Karpas-422 (cell line): ENCODE measurements at regions not wholly inside any gene's neighbourhood (a gene's known extent, or its start where the extent isn't known, plus 50 kb on each side); places are given as distances from the start of the nearest gene placed in this dataset.

Experiments
- DNase-seq: peaks from one replicate; pipeline ENCODE4 v3.0.0-alpha.2; 2015
- H2AFZ ChIP-seq: fragments of 200-600 bp; sonication (generic); 2 replicates; pipeline ENCODE4 v1.6.1; 2014; ENCODE audit warnings: antibody characterized with exemption, low read length, mixed read lengths
- H3K27ac ChIP-seq: fragments of 200-600 bp; sonication (generic); 2 replicates; pipeline ENCODE4 v1.5.1; 2014; ENCODE audit warnings: mild to moderate bottlenecking, low read length, moderate library complexity
- H3K27me3 ChIP-seq: fragments of 200-600 bp; sonication (generic); 2 replicates; pipeline ENCODE4 v1.6.1; 2014; ENCODE audit warnings: low read length, mixed read lengths
- H3K36me3 ChIP-seq: fragments of 200-600 bp; sonication (generic); 2 replicates; pipeline ENCODE4 v1.6.1; 2014; ENCODE audit warnings: low read length, mixed read lengths; ENCODE audit not compliant: insufficient read depth
- H3K4me1 ChIP-seq: fragments of 200-600 bp; sonication (generic); 2 replicates; pipeline ENCODE4 v1.6.1; 2014; ENCODE audit warnings: mild to moderate bottlenecking, low read length, mixed read lengths
- H3K4me2 ChIP-seq: fragments of 200-600 bp; sonication (generic); 2 replicates; pipeline ENCODE4 v1.6.1; 2014; ENCODE audit warnings: low read length, low read depth, mild to moderate bottlenecking; ENCODE audit not compliant: poor library complexity, severe bottlenecking
- H3K4me3 ChIP-seq: fragments of 200-600 bp; sonication (generic); 2 replicates; pipeline ENCODE4 v1.5.1; 2014; ENCODE audit warnings: mild to moderate bottlenecking, antibody characterized with exemption, low read length, mixed read lengths
- H3K79me2 ChIP-seq: fragments of 200-600 bp; sonication (generic); 2 replicates; pipeline ENCODE4 v1.6.1; 2014; ENCODE audit warnings: mild to moderate bottlenecking, low read length, mixed read lengths
- H3K9ac ChIP-seq: fragments of 200-600 bp; sonication (generic); 2 replicates; pipeline ENCODE4 v1.6.0; 2014; ENCODE audit warnings: low read length
- H3K9me2 ChIP-seq: fragments of 200-600 bp; sonication (generic), shearing (Covaris generic); replicated peaks from 2 replicates; pipeline ENCODE4 v1.6.0; 2014; ENCODE audit warnings: mild to moderate bottlenecking, low read length, moderate library complexity; ENCODE audit not compliant: insufficient read depth
- H3K9me3 ChIP-seq: fragments of 300-700, 200-600 bp; sonication (generic); 2 replicates; pipeline ENCODE4 v1.6.1; 2014; ENCODE audit warnings: low read length, mixed read lengths
- H4K20me1 ChIP-seq: fragments of 200-600 bp; sonication (generic); 2 replicates; pipeline ENCODE4 v1.6.1; 2014; ENCODE audit warnings: mild to moderate bottlenecking, antibody characterized with exemption, low read length, low read depth; ENCODE audit not compliant: insufficient read depth

DNA sequence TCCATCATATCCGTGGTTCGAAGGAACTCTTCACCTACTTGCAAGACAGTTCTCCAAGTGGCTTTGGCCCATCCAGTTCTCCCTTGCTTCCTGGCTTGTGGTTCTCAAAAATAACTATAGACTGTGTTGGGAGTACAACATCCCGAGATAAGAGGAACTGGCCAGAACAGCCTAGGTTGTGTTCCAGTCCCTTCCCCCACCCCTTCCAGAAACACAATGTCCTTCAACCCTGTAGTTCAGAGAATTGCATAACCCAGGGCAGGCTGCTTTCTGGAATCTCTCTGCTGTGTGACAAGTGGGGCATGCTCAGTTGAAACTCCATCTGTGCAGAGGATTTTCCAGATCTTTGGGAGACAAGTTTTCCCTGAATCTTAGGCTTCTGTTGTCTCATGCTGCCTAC is 206.5 kb downstream of the PCDH10 start:
- peaks cover 4% of the 10 kb centered on the region for H3K9me3 ChIP-seq
- H3K27ac ChIP-seq = no peak overlapping the region
- H3K79me2 ChIP-seq = no peaks in the 10 kb centered on the region
- H3K9me2 ChIP-seq = no peaks in the 10 kb centered on the region
- no peak for DNase-seq
- H3K36me3 ChIP-seq = no peaks in the 10 kb centered on the region
- H4K20me1 ChIP-seq = no peaks in the 10 kb centered on the region
- H3K27me3 ChIP-seq = no peaks in the 10 kb centered on the region
- no peak overlapping the region for H3K4me2 ChIP-seq
- 0 out of 2 replicates have a peak overlapping the region, but pooled peaks have one; percentile 54 for H2AFZ ChIP-seq
- H3K4me3 ChIP-seq = no peak overlapping the region
- no peak overlapping the region for H3K9ac ChIP-seq
- no peaks in the 10 kb centered on the region for H3K4me1 ChIP-seq

DNA sequence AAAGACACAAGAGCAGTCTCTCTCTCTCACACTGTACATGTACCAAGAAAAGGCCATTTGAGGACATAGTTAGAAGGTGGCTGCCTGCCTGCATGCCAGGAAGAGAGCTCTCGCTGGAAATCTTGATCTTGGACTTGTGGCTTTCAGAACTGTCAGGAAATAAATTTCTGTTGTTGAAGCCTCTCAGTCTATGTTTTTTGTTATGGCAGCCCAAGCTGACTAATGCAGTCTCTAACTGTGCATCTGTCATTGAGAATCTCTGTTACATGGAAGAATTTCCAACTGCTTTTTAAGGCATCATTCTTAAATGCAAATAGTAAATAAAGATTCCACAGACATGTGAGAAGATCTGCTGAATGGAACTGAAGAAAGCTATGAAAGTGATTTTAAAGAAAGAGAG is 198.3 kb downstream of the PCDH10 start:
- no peaks in the 10 kb centered on the region for H3K36me3 ChIP-seq
- H3K9ac ChIP-seq = no peak overlapping the region
- no peak overlapping the region for H3K4me3 ChIP-seq
- no peaks in the 10 kb centered on the region for H4K20me1 ChIP-seq
- no peaks in the 10 kb centered on the region for H3K79me2 ChIP-seq
- H3K9me3 ChIP-seq = no peaks in the 10 kb centered on the region
- no peaks in the 10 kb centered on the region for H3K4me1 ChIP-seq
- H3K9me2 ChIP-seq = no peaks in the 10 kb centered on the region
- H3K27me3 ChIP-seq = no peaks in the 10 kb centered on the region
- no peak overlapping the region for H3K4me2 ChIP-seq
- no peak for DNase-seq
- no peak overlapping the region for H3K27ac ChIP-seq
- H2AFZ ChIP-seq = 0 out of 2 replicates have a peak overlapping the region, but pooled peaks have one; percentile 64

DNA sequence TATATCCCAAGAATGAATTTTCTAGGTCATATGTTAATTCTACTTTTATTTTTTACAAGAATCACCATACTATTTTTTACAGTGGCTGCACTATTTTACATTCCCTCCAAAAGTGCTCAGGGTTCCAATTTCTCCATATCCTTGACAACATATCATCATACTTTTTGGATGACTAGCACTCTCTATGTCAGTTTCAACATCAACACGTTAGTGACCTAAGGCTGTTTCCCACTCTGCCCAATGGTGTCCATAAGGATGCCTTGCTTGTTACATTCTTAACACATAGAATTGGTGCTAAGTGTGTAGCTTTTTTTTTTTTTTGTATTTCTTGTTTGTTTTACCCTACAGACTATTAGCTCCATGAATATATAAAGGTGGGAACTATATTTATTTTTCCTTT is 175.4 kb downstream of the PCDH10 start:
- no peaks in the 10 kb centered on the region for H3K27me3 ChIP-seq
- H2AFZ ChIP-seq = no peak overlapping the region
- H3K79me2 ChIP-seq = no peaks in the 10 kb centered on the region
- no peaks in the 10 kb centered on the region for H3K36me3 ChIP-seq
- DNase-seq = no peak
- H3K9me2 ChIP-seq = no peaks in the 10 kb centered on the region
- no peak overlapping the region for H3K4me2 ChIP-seq
- no peaks in the 10 kb centered on the region for H4K20me1 ChIP-seq
- no peaks in the 10 kb centered on the region for H3K9me3 ChIP-seq
- H3K27ac ChIP-seq = no peak overlapping the region
- H3K9ac ChIP-seq = no peak overlapping the region
- no peak overlapping the region for H3K4me3 ChIP-seq
- H3K4me1 ChIP-seq = peaks cover 3% of the 10 kb centered on the region; the same call in 1 of the 2 replicates

DNA sequence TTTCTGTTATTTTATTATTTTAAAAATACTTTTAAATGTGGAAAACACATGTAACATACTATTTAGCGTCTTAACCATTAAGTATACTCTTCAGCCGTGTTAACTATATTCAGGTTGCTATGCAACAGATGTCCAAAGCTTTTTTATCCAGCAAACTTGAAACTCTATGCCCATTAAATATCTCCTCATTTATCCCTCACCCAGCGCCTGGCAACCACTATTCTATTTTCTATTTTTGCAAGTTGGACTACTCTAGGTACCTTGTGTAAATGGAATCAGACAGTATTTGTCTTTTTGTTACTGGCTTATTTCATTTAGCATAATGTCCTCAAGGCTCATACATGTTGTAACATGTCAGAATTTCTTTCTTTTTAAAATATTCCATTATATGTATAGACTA is 174.6 kb downstream of the PCDH10 start:
- no peak overlapping the region for H3K4me3 ChIP-seq
- H2AFZ ChIP-seq = no peak overlapping the region
- H3K27ac ChIP-seq = no peak overlapping the region
- H4K20me1 ChIP-seq = no peaks in the 10 kb centered on the region
- no peak for DNase-seq
- H3K9ac ChIP-seq = no peak overlapping the region
- H3K36me3 ChIP-seq = no peaks in the 10 kb centered on the region
- no peaks in the 10 kb centered on the region for H3K27me3 ChIP-seq
- H3K9me3 ChIP-seq = no peaks in the 10 kb centered on the region
- peaks cover 3% of the 10 kb centered on the region; the same call in 1 of the 2 replicates for H3K4me1 ChIP-seq
- H3K79me2 ChIP-seq = no peaks in the 10 kb centered on the region
- H3K9me2 ChIP-seq = no peaks in the 10 kb centered on the region
- no peak overlapping the region for H3K4me2 ChIP-seq

DNA sequence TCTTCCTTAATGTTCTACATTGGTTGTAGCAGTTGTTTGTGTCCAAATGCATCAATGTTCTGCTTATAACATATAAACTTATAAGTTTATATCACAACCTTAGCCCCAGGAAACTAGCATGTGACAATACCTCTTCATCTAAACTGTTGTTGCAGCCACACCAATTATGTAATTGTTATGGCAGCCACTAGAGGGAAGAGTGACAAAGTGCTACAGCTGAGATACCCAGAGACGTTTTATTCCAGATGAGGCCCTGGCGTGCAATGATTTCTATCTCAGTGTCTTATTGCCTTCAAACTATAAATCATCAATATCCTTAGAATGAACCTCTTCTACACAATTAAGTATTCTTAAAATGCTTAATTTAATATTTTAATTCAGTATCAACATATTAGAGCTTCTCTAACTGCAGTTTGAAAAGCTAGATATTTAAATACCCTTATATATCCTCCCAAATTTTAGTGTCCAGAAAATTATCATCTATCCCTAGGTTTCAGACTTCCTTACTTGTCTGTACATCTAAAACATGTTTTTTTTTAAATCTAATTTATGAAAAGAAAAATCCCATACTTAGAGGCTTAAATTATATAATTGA is 171.6 kb downstream of the PCDH10 start:
- no peaks in the 10 kb centered on the region for H3K27me3 ChIP-seq
- no peaks in the 10 kb centered on the region for H3K9me2 ChIP-seq
- H4K20me1 ChIP-seq = no peaks in the 10 kb centered on the region
- H3K9ac ChIP-seq = no peak overlapping the region
- no peak overlapping the region for H3K4me3 ChIP-seq
- H3K36me3 ChIP-seq = no peaks in the 10 kb centered on the region
- no peak overlapping the region for H2AFZ ChIP-seq
- no peaks in the 10 kb centered on the region for H3K4me1 ChIP-seq
- no peaks in the 10 kb centered on the region for H3K9me3 ChIP-seq
- DNase-seq = peak; percentile 72
- no peak overlapping the region for H3K4me2 ChIP-seq
- no peaks in the 10 kb centered on the region for H3K79me2 ChIP-seq
- no peak overlapping the region for H3K27ac ChIP-seq

DNA sequence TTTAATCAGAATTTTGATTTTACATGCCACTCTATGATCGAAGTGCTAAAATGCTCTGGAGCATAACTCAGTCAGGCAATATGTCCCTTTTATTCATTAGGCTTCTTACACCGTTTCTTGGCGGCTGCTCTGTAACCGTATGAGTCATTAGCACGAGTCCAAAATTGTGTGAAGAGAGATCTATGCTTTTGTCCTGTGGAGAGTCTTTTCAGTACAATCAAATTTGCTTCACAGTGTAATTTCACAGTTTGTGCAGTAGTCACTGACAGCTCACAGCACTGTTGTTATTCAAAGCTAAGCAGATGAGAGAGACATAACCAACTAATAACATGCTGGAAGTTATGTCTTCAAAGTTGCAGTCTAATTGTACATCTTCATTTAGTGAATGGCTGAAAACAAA is 167.8 kb downstream of the PCDH10 start:
- Histone ChIP-seq H3K9me3 (no peaks in the 10 kb centered on the region), H3K9me2 (no peaks in the 10 kb centered on the region), H2AFZ (no peak overlapping the region), H3K36me3 (no peaks in the 10 kb centered on the region), H3K79me2 (no peaks in the 10 kb centered on the region), H3K27me3 (no peaks in the 10 kb centered on the region), H3K4me3 (no peak overlapping the region), H3K27ac (no peak overlapping the region), H3K4me2 (no peak overlapping the region), H3K9ac (no peak overlapping the region), H3K4me1 (no peaks in the 10 kb centered on the region), H4K20me1 (no peaks in the 10 kb centered on the region)
- DNase-seq = no peak

DNA sequence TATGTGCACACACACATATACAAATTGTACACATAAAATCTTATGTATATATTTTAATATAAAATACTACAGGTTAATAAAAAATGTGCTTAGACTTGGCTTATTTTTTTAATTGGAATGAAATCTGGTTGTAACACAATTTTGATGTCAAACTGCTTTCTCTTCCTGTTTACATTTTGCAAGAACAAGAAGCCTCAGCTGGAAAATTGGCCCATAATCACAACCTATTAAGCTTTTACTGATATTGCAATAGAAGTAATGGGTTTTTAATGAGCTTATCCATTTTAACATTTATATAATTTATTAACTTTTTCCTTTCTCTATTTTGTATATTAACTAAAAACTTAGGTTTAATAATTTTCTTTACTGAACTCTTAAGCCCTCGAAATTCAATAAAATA is 165.9 kb downstream of the PCDH10 start:
- Histone ChIP-seq H3K9me3 (no peaks in the 10 kb centered on the region), H4K20me1 (no peaks in the 10 kb centered on the region), H3K27ac (no peak overlapping the region), H3K36me3 (no peaks in the 10 kb centered on the region), H3K4me3 (no peak overlapping the region), H3K79me2 (no peaks in the 10 kb centered on the region), H3K4me2 (no peak overlapping the region), H3K9ac (no peak overlapping the region), H3K4me1 (no peaks in the 10 kb centered on the region), H2AFZ (no peak overlapping the region), H3K9me2 (no peaks in the 10 kb centered on the region), H3K27me3 (no peaks in the 10 kb centered on the region)
- DNase-seq = no peak

DNA sequence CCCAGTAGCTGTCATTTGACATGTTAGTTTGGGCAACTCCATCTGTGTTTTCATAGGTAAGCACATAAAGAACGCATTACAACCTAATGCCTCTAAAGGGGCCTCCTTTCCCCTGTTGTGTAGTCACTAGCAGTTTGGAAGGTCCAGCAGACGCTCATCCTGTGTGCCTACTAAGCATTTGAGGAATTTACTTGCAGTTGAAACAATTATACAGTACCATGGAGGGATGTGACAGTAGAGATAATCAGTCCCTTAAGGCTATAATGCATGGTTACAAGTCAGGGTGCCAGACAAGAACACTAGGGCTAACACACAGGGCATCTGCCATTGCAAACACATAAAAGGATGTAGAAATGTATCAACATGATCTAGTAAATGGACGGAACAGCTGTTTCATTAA is 138.3 kb downstream of the PCDH10 start:
- no peak overlapping the region; the same call in 1 of the 2 replicates for H2AFZ ChIP-seq
- H3K36me3 ChIP-seq = no peaks in the 10 kb centered on the region
- no peak overlapping the region for H3K9ac ChIP-seq
- no peaks in the 10 kb centered on the region; the same call in none of the 2 replicates for H3K9me3 ChIP-seq
- no peak overlapping the region for H3K27ac ChIP-seq
- H3K79me2 ChIP-seq = no peaks in the 10 kb centered on the region
- H3K4me2 ChIP-seq = no peak overlapping the region
- H3K4me1 ChIP-seq = no peaks in the 10 kb centered on the region
- H3K4me3 ChIP-seq = no peak overlapping the region
- no peaks in the 10 kb centered on the region for H4K20me1 ChIP-seq
- H3K27me3 ChIP-seq = no peaks in the 10 kb centered on the region
- DNase-seq = no peak
- 0 out of 2 replicates have a peak, but pooled peaks cover 4% of the 10 kb centered on the region for H3K9me2 ChIP-seq
